Left lobe of liver (tissue), 2 donors: ENCODE measurements at regions not wholly inside any gene's neighbourhood (a gene's known extent, or its start where the extent isn't known, plus 50 kb on each side); places are given as distances from the start of the nearest gene placed in this dataset.

Experiments used
- ATAC-seq: fragments of 200-7000 bp; cut with Tn5 transposase; one replicate; pipeline ENCODE4 v1.9.1; 2020; ENCODE audit warnings: mild to moderate bottlenecking, moderate library complexity
- DNase-seq: peaks from one replicate; pipeline ENCODE4 v3.0.0-alpha.2; 2020; ENCODE audit warnings: low spot score
- donor health status: DM: no; HTN: no; CAD: no; lungs with moderate emphysema.
- donor health status: DM: no; HTN: yes; CAD: no.

DNA sequence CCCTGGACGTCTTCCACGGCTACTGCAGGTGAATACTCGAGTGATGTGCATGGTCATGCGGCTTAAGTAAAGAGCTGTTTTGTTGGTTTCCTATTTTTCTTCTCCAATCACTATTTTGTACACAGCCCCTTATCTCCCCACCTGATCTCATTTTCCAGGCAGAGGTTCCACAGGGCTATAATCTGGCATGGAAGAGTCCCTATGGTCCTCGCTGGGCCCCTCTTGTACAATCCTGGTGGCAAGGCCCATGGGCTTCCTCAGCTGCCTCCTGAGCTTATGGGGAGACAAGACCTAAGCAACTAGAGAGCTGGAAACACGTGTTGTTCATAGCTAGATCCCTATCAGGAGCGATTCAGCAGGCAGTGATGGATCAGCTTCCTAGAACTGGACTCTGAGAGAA is 181.3 kb upstream of the ADO start:
- ATAC-seq (no peak), DNase-seq (no peak)

DNA sequence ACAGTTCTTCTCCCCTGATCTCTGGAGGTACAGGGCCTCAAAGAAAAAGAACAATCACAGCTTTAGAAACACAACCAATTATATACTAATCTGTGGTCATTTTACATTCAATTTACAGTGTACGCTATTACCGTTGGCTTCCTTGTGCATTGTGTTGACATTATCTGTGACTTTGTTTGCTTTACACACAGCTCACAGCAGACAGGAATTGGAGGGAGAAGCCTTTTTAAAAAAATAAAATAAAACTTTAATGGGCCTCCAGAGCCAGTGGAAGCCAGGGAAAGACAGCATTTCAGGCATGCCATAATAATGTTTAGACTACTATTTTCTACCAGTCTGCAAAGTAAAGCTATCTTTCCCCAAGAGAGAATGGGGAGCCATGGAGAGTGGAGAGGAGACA is 179.0 kb upstream of the ADO start:
- ATAC-seq (no peak), DNase-seq (no peak)

DNA sequence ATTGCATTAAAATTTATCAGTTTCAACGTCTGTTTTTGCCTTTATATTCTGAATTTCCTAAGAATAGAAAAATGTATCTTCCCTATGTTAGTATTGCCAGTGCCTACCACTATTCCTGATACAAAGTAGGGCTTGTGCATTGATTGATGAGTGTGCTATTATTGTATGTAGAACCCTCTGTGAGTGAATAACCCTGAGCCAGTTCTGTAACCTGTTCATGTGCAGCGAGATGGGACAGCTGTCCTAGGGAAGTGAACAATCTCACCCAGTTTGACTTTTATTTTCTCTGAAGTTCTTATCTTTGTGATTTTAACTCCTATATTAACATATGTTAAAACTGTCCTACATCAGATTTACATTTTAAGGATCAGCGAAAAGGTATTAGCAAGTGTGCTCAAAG is 178.4 kb upstream of the ADO start:
- no peak for DNase-seq
- no peak for ATAC-seq

DNA sequence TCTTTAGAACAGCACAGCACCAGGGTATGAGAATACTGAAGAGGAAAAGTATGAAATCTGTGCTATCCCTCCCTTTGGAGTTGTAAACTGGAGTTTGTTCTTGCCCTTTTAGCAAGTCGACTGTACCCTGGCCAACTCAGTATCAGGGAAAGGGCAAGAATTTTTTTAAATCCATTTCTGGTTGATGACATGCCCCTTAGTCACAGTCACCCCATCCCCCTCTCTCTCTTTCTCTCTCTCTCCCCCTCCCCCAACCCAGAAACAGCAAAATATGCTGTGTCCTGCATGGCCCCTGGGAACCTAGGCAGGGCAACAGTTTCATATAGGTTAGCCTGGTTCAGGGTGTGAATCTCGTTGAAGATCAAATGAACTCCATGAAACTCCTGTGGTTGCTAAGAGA is 177.7 kb upstream of the ADO start:
- DNase-seq = no peak
- no peak for ATAC-seq

DNA sequence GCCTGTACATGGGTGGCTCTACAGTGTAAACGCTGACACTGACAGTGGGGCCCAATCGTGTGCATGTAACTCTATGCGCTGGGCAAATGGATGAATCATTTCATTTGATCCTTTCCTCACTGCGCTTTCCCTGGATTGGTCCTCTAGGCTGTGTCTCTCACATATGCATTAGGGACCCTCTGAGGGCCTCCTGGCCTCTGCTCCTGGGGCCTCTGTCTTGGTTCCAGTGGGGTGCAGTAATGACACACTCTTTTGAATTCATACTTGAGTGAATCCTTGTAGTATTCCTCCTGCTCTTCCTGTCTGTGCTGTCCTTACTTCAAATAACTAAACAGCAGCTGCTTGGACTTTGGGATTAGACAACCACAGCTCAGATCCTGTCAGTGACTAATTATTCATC is 176.5 kb upstream of the ADO start:
- DNase-seq = no peak
- no peak for ATAC-seq

DNA sequence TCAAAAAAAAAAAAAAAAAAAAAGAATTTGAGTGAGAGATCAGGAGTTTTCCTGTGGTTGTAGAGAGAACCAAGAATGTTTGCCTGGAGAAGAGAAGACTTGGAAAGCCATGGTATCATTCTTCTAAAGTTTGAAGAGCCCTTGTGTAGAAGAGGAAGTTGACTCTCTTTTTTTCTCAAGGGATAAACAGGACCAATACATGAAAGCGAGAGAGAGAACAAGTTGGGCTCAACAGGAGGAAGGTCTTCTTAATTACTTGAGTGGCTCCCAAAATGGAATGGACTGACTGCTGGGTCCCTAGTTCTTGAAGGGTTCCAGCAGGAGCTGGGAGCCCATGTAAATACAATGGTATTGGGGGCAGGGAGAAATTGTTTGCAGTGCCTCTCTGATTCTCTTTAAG is 173.3 kb upstream of the ADO start:
- ATAC-seq = no peak
- DNase-seq = no peak

DNA sequence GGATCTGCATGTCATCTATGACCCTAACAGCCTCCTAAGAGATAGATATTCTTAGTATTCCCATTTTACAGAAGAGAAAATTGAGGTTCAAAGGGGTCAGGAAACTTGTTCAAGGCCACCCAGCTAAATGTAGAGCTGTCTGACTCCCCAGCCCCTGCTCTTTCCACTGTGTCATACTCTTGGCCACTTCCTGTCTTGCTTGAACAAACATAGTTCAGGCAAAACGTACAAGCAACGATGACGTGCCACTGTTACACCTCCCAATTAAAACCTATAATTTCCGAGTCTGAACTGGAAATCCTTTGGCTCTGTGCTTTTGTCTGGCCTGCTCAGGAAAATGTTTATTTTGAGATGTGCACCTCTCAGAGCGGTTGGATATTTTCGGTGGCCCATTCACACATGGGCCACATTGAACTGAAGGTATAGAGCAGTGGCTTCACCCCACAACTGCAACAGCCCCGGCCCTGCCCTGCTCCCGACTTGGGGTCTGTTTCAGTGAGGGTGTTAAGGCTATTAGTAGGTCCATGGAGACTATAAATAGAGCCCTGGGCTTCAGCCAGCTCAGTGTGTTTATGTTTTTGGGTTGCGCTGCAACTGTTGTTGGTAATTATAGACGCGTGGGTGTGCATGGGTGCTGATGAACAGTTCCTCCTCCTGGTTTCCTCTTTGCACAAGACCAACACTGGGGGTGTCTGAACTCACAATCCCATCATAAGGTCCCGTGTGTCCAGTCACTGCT is 172.3 kb upstream of the ADO start:
- DNase-seq (no peak), ATAC-seq (peak; percentile 48)

DNA sequence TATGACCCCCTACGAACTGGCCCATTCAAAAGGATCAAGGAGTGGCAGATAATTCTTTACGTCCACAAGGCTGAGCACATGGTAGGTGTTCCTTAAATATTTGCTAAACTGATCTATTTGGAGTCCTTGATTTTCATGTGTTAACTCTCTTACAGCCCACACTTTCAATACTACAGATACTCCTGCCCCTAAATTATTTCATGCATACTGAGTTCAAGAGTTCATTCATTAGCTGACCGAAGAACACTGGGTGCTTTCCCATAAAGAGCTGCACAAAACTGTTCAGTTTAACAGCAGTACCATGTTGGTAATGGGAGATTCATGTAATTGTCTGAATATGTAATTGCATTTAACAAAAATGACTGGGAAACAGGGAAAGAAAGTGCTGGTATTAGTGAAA is 170.5 kb upstream of the ADO start:
- ATAC-seq = no peak
- DNase-seq = no peak

DNA sequence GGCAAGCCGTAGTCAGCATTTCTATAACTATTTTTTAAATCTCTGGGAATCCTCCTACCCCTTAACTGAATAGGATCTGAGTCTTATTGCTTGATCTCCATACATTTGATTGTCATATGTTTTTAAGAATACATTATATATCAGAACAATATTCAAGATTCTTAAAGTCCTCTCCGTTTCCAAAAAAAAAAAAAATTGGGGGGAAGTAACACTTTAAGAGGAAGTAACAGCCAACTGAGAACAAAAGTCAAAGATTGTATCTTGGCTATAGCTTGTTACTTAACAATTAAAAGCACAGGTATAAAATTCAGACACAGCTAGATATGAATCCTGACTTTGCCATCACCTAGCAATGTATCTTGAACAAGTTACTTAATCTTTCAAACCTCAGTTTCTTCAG is 169.9 kb upstream of the ADO start:
- ATAC-seq = no peak

DNA sequence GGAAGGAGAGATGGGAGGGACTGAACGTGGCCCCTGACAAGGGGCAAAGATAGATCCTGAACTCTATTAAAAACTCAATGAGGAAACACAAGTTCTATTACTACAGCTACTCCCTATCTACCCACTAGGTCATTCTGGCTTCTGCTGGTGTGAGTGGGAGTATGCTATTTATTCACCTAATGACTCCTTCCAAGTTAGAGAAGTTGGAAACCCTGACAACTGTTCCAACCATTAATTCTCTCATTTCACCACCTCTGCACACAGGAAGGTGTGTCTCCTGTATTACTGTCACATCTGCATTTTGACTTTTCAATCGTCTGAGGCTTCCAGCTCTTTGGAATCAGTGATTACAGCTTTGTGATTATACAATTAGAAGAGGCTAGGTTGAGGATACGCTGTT is 169.4 kb upstream of the ADO start:
- ATAC-seq = no peak

More for the DNA sequence above, 169.9 kb upstream of the ADO start:
- no peak for DNase-seq

DNA sequence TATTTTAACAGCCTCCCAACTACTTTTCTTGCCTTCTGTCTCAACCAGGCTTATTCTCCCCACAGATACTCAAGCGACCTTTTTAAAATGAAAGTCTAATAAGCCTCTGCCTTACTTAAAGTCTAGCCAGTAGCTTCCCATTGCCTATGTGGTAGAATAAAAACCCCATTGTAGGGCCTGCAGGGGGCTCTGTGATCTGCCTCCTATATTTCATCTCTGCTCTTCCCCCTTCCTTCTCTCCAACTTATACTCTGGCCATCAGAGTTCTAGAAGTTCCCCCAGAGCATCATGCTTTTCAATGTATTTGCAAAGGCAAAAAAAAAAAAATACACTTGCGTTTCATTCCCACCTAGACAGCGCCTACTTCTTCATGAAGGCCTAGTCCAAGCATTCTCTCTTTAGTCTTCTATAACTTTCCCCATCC is 167.7 kb upstream of the ADO start:
- DNase-seq (no peak), ATAC-seq (no peak)

More for the DNA sequence above, 169.4 kb upstream of the ADO start:
- no peak for DNase-seq

DNA sequence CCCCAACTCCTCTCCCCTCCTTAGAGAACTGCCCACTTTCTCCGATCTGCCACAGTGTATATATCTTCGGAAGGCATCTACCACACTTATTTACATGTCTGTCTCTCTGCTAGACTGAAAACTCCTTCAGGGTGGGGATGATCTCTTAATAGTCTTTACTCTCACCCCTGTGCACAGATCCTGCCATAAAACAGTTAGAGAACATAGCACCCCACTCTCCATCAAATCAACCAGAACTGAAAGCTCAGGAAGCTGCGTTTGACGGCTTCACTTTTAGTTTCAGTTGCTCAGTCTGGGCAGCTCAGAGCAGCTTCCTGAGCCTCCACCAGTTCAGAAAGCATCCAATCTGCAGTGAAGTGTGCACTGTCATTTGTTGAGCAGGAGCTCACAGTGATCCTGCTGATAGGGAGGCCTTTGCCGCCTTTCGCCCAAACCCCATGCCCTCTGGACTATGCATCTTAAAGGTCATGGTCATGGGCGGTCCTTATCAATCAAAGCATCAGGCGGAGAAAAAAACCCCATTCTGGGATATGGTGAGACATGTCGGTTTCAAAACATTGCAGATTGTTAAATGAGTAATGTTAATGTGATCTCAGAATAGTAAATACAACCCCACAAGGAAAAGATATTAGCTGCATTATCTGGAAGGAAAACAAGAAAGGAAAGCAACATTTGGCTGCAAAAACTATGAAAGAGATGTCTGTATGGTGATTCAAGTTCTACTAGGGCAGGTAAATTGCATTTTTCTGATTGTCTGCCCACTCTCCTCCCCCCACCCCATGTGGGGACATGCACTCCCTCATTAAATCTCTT is 167.1 kb upstream of the ADO start:
- ATAC-seq = peak; percentile 57

DNA sequence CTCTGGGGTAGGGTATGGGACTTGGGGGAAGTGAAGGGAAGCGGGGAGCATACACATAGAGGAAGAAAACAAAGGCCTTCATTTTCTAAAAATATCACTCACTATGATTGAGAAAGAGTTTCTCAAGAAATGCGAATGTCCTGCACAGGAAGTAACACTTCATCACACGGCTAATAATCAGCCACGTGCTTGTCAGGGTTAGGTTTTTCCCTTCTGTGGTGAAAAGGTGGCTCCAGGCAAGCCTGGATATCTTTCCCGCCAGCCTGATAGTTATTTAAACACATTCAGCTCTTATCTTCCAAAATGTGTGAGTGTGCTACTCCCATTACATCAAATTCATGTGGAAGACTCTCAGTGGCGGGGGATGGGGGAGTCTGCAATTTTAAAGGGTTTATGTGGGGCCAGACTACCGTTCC is 166.4 kb upstream of the ADO start:
- ATAC-seq (peak; percentile 44), DNase-seq (no peak)

More for the DNA sequence above, 167.1 kb upstream of the ADO start:
- no peak for DNase-seq

DNA sequence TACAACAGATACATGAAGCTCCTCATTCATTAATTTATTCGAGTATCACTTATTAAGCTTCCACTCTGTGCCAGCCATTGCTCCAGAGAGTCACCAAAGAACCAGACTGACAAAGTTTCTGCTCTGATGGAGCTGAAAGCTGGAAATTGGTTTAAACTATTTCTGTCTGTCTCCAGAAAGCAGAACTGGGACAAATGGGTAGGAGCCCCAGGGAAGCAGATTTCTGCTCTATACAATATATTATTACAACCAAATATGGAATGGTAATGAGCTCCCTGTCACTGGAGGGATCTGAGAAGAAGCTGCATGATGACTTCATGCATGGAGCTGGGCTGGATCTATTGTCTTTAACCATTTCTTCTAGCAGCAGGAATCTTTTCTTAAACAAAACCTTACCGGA is 165.4 kb upstream of the ADO start:
- ATAC-seq (no peak), DNase-seq (no peak)

DNA sequence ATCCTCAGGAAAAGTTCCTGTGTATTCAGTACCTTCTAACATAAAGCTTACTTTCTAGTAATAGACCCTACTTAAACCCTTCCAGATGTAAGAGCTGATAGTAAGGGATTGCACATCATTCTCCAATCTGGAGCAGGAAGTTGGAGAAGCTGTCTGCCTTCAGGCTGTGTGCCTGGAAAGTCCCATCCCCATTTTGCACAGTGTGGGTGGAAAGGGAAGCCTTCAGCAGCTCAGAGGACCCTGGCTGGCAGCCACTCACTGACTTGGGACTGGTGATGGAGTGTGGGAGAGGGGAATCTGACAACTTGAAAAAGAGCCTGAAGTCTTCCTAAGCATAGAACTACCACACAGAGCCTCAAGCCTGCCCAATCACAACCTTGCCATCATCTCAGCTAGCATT is 164.1 kb upstream of the ADO start:
- no peak for ATAC-seq
- DNase-seq = no peak

DNA sequence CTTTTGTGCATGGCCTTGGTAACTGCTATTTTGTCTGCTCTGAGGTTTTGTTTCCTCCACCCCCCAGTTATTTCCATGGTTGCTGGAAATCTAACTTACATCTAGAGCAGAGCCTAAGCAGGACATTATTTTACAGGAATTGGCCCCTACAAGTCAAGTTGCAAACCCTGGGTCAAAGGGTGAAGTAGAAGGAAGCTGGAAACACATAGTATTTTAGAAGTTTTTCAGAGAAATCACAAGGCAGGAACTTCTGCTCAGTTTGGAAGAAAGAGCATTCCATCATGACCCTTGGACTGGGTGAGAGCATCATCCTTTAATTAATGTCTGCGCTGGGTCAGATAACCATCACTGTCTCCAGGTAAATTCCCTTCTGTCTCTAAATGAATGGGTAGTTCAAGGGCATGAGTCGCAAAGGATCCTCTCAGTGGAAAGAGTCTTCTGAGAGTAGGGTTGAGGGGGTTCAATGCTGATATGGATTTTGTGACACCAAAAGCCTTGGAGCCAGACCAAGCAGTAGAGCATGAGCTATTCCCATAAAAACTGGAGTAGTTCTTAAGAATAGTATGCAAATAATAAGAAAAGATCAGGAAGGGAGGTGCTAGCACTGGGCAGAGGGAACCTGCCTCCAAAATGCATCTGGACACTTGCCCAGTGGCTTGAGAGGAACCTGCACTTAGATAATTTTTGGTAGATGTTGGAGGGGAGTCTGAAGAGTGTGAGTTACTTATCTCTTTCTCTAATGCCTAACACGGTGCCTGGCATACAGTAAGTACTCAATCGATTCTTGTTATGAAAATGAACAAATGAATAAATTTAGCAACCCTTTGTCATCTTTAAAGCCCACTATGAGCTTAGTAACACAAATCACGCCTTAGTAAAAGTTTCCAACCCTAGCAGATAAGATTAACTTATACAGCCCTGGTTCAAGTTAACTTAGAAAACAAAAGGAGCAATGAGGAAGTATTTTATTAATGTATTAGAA is 160.6 kb upstream of the ADO start:
- DNase-seq (no peak), ATAC-seq (no peak)

DNA sequence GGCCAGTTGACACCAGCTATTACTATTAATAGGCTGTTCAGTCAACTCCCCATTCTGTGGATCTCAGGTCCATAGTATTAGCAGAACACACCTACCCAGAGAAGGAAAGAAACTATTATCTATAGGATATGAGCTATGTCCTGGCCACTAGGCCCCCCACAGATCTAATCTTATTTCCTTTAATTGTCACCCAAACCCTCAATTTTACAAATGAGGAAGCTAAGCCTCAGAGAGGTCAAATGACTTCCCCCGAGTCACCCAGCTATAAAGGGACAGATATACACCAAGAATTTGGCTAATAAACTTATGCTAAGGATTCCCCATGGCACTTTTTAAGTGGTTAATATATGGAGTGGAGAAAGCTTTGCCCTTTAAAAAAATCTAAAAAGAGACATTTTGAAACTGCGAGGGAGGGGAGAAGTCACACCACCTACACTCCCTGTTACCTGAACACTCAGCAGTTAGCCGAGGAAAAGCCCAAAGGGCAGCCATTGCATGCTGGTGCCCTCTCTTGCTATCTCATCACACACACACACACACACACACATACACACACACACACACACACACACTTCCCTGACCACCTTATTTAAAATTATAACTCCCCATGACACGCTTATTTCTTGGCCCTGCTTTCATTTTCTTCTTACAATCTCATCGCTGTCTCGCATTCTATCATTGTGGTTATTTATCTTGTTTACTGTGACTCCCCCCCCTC is 157.0 kb upstream of the ADO start:
- no peak for DNase-seq
- ATAC-seq = no peak

DNA sequence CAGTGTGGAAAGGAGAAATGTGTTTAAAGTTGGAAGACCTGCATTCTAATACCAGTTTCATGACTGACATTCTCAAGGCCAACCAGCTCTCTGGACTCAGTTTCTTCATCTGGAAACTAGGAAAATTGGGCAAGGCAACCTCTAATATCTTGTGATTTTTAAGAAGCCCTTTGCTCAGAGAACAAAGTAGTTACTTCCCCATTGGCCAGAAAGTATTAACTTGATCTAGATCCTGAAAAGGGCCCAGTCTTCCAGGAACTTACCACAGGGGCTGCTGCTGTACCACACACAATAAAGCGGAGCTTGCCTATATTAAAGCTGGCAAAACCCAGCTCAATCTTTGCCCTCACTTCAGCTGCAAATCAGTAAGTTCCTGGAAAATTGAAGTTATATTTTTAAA is 155.6 kb upstream of the ADO start:
- DNase-seq (no peak), ATAC-seq (no peak)

DNA sequence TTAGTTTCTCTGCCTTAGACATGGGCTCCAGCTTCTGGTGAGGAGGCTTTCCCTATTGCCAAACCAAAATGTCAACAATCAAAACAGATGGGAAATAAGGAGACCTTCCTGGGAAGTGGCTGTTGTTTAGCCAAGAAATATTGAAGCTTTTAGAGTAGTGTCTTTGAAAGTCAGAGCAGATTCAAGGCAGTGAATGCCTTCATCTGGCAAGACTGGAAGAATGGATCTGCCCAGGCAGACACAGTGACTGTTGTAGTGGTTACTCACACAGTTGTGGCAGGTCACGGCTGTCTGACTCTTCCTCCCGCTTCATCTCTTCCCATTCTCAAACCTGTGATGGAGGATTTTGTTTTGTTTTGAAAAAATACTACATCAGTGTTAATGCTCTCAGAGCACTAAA is 154.1 kb upstream of the ADO start:
- no peak for DNase-seq
- ATAC-seq = no peak

DNA sequence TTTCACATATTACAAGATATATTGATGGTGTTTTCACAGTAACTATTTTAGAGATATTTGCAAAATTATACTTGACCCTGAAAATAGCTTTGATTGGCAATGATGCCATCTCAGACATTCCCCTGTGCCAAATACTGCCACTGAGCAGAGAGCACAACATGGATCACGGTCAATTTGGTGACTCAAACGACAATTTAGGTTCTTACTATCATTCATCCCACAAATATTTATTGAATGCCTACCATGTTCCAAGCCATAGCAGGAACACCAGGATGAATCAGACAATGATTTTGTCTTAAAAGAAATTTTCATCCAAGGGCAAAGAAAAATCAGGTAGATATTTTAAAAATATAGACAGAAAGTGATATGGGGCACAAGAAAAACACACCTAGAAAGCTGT is 153.2 kb upstream of the ADO start:
- ATAC-seq (no peak), DNase-seq (no peak)

DNA sequence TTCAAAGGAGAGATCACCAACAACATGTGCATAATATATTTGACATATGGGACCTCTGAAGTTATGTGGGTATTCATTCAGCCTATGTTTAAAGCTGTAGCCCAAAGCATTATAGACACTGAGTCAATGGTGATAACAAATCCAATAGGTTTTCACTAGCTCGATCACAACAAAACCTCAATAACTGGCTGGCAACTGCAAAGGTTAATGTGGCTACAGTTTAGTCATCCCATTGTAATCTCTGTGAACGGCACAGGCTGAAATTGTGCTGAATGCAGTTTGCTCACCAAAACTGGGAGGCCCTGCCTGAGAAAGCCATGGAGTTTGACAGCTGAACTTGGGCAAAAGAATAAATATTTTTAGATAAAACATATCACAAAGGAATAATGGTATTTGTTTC is 152.4 kb upstream of the ADO start:
- DNase-seq (no peak), ATAC-seq (no peak)
